GM19467 (cell line): ENCODE measurements at regions not wholly inside any gene's neighbourhood (a gene's known extent, or its start where the extent isn't known, plus 50 kb on each side); places are given as distances from the start of the nearest gene placed in this dataset.

ENCODE experiments used
- ATAC-seq: cut with Tn5 transposase; IDR thresholded peaks from one replicate; pipeline ENCODE4 v1.9.1; 2021; ENCODE audit warnings: mild to moderate bottlenecking, moderate library complexity; ENCODE audit not compliant: unreplicated experiment

- ATAC-seq = no peak
Observed at GRCh38 chr3:76942101-76942500, 97.8 kb upstream of the ROBO2 start.

DNA sequence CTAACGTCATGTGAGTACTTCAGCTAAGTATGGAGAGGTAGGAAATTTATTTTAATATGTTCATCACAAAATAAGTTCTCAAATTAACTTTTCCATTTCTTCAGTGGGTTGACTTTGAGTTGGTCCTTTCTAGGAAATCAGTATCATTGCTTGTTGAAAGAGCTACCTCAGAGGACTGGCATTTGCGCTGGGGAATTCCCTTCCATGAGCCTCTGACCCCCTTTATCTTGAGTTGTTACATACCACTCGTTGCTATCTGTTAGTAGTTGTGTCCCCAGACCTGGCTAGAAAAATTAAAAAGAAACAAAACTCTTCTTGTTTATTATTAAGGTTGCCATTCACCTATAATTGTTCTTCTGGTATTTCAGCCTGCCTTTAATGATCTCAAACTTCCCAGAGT lies 96.8 kb upstream of the ROBO2 start:
- no peak for ATAC-seq

DNA sequence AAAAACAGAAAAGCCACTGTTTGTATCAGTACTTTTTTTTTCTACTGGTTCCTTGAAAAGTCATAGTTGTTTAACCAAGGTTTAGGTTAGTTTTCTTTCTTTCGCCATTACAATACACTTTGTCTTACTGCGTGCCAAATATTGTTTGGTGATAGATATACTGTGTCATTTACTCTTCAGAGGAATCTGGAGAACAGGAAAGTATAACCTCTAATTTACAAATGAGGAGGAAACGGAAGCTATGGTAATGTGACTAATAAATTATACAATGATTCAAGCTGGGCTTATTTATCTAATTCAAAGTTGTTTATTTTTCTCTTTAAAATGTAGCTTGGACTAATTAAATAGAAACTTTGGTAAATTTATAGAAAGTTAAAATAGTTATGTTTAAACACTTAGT lies 96.2 kb upstream of the ROBO2 start:
- ATAC-seq = no peak

DNA sequence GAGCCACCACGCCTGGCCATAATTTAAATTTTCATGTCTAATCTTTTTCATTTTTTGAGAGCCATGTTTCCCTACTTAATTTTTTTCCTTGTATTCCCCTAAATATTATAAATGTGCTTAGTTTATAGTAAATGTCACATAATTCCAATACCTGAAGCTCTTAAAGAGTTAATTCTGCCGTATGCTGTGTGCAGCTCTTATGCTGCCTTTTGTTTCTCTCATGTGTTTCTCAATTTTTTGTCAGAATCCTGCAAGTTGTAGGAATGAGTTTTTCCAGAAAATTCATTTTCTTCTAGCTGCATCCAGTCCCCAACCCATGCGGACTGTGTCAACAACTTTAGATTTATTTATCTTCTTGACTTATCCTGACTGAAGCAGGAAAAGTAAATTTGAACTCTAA lies 90.9 kb upstream of the ROBO2 start:
- ATAC-seq = no peak

- no peak for ATAC-seq
Observed at GRCh38 chr3:76949462-76949861, 90.4 kb upstream of the ROBO2 start.

DNA sequence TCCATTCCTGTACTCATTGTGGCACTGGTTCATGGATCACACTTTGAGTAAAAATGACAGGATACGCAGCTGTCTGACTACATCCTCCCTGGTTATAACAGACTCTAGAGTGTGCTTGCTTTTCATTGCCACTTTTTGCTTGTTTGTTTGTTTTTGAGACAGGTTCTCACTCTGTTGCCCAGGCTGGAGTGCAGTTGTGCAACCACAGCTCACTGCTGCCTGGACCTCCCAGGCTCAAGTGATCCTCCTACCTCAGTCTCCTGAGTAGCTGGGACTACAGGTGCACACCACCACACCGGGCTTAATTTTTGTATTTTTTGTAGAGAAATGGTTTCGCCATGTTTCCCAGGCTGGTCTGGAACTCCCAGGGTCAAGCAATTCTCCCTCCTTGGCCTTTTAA lies 89.3 kb upstream of the ROBO2 start:
- no peak for ATAC-seq

DNA sequence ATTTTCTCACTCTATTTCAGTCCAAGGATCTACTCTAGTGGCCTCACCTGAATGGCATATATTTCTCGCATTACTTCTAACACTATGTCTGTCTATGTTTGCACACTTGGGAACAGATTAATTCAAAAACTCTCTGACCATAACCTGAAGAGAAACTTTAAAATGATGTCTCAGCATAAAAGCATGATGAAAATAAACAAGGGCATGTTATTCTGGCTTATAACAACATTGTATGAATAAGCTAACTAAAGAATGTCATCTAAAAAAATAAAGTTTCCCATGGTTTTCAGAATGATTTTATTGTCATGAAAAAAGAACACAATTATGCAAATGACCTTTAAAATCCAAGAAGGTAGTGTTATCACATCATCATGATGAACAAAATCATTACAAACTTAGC lies 85.5 kb upstream of the ROBO2 start:
- no peak for ATAC-seq

GRCh38 chr3:76958274-76958673 lies 81.6 kb upstream of the ROBO2 start:
- no peak for ATAC-seq

- no peak for ATAC-seq
Observed at GRCh38 chr3:76958861-76959260, 81.0 kb upstream of the ROBO2 start.

- ATAC-seq = no peak
Observed at GRCh38 chr3:76961284-76961683, 78.6 kb upstream of the ROBO2 start.

DNA sequence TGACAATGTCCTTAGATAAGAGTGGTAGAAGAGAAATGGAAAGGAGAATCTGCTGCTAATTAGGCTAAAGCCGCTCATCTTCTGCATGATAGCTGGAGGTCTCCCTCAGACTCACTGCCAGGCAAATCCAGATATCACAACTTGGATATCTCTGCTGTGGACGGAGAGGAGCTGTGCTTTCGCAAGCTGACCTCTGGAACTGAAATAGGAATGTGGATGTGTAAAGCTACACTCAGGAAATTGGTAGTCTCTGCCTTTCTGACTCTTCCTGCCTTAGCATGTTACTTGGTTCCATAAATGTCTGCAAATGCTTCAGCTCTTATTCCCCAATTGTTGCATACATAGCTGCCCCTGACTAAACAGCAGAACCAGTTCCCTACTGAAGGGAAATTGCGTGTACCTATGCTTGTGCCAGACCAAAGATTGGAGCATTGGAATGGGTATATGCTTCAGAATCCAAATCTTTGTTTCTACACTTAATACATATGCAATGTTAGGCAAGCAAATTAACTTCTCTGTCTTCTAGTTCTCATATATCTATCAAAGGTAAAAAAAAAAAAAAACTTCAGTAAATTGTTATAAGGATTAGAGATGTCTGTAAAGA lies 74.7 kb upstream of the ROBO2 start:
- no peak for ATAC-seq

DNA sequence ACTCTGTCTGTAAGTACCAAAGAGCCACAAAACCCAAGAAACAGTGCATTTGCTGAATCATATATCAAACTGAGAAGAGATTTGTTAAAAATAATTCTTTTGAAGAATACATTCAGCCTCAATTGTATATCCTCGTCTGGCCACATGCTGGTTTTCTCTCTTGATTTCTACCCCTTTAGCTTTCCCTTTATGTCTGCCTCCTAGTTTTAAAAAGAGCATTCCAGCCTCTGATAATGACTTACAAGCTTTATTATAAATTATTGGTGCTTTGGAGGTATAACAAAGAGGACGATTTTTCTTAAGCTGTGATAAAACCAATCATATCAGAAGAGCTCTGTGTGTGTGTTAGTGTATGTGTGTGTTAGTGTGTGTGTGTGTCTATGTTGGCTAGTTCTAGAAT lies 70.4 kb upstream of the ROBO2 start:
- no peak for ATAC-seq

DNA sequence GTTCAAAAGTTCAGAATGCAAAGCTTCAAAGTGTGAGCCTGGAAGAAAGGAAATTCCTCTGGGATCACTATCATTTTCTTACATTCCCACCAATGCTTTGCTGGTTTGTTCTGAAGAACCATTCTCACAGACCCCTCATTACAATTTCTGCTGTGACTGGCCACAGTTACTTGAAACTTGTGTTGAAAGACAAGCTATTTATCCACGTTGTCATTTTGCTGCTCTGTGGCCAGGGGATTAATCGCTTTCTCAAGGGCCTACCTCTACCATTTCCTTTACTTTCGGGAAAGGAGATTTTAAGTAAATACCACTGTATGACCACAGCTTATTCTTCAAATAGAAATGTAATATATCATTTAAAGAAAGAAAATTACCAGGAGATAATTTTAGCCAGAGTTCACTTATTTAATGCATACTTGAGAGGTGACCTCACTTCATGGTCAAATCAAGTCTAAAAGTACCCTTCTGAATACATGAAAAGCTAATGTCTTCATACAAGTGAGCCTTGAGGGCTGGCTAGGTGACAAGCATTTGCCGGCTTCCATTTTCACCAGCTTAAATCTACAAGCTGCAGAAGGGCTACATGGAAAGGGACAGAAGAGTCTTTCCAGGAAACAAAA lies 69.8 kb upstream of the ROBO2 start:
- ATAC-seq = no peak

GRCh38 chr3:76972624-76973296 lies 67.1 kb upstream of the ROBO2 start:
- ATAC-seq = no peak

DNA sequence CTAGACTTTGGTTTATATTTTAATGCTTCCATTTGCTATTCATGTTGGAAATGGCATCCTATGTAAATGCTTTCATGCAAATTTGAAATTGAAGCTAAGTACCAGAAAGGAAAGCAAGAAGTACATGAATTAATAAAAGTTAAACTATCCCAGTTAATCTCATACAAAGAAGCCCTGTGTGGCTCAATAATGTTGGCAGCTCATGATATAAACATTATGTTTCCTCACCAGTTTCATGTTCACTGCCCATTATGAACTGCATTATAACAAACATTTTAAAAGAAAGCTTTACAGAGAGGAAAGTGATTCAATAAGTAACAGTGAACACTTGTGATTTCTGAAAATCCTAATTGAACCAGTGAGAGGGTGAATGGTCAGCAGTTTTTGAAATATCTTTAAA lies 62.9 kb upstream of the ROBO2 start:
- no peak for ATAC-seq

DNA sequence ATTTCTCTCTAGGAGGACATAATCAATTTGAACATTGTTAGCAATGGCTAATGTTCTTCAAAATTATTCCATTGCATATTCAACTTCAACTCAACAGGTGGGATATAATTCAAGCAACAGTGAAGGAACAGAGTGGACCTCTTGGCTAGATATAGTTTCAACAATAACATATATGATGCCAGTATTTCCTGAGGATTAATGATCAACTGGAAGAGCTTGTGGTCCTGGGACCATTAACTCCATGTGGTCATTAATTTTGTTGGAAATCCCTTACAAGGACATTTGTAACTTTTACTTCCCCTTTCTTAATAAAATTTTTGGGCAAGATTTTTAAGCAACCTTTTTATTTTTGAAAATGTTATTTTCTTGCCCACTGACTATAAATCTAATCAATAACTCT lies 54.3 kb upstream of the ROBO2 start:
- ATAC-seq = no peak

DNA sequence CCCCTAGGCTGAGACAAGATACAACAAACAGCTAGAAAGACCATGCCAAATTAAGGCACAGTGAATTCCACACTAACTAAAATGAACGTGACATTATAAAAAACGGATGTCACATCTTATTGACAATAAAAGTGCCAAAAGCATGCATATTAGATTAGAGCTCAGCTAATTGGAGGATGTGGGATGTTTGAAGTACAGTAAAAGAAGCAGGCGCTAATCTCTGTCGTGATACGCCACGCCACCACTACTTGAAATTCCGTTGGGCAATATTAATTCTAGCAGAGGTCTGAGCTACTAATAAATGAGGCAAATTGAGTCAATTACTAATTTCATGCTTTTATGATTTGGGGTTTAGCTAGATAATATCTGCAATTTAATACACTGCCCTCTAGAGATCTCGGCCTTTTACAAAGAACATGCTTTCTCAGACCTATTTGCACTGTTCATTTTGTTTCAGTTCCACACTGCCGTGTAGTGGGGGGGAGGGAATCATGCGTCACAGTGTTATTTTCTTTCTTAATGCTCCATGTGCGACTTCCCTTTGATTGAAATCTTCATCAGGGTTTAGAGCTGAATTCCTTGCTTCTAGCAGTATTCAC lies 52.9 kb upstream of the ROBO2 start:
- ATAC-seq = no peak
